GM12875 (cell line): ENCODE measurements at regions not wholly inside any gene's neighbourhood (a gene's known extent, or its start where the extent isn't known, plus 50 kb on each side); places are given as distances from the start of the nearest gene placed in this dataset.
"Not testable (repeated sequence)": the region's sequence is repeated elsewhere in the genome, so short reads cannot be mapped to it uniquely, and the experiment has no call there.

Experiments
- H3K4me3 ChIP-seq: one replicate; pipeline ENCODE4 v1.5.1; 2011; ENCODE audit warnings: low read depth, low read length, control low read depth
- CTCF ChIP-seq: IDR thresholded peaks from 2 replicates; pipeline ENCODE4 v1.5.1; 2011; ENCODE audit warnings: low read depth, mild to moderate bottlenecking, control low read depth, inconsistent platforms, low read length, moderate library complexity, borderline replicate concordance; ENCODE audit not compliant: insufficient read depth

DNA sequence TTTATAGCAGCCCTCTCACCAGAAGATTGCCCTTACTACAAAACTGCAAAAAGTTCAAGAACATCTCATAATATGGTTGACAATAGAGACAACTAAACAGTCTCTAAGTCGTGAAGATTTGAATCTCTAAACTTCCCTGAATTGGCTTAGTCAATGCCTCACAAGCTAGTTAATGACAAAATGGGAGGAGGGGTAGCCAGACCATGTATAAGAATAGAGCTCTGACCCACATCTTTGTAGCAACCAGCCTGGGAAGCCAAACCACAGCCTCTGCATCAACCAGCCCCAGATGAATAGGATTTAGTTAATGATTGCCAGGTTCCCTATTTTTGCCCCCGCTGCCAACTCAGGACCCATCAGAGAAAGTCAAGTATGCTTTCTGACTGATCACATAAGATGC lies 1265.9 kb upstream of the PCDH10 start:
- not testable (repeated sequence) for H3K4me3 ChIP-seq

- not testable (repeated sequence) for H3K4me3 ChIP-seq
Observed at GRCh38 chr4:131925662-131926061, 1223.4 kb upstream of the PCDH10 start.

- not testable (repeated sequence) for H3K4me3 ChIP-seq
Observed at GRCh38 chr4:131967646-131968045, 1181.4 kb upstream of the PCDH10 start.

DNA sequence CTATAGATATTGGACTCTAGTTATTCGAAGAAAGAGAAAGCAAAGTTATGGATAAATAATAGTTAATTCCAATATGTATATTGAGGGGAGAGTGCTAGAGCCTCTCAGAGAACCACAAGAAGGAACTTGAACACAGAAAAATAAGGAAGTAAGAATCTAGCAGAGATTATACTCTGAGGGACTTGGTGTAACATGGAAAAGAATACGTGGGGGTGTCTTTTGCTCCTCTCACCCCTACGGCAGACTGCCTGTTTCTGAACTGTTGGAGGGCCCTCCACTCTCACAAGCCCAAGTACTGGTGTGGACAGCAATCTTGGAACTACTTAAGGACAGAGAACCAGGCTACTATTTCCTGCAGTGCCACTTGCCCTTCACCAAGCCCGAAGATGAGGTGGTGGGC lies 1174.4 kb upstream of the PCDH10 start:
- H3K4me3 ChIP-seq = no peak overlapping the region
- TF ChIP-seq CTCF = no peak

DNA sequence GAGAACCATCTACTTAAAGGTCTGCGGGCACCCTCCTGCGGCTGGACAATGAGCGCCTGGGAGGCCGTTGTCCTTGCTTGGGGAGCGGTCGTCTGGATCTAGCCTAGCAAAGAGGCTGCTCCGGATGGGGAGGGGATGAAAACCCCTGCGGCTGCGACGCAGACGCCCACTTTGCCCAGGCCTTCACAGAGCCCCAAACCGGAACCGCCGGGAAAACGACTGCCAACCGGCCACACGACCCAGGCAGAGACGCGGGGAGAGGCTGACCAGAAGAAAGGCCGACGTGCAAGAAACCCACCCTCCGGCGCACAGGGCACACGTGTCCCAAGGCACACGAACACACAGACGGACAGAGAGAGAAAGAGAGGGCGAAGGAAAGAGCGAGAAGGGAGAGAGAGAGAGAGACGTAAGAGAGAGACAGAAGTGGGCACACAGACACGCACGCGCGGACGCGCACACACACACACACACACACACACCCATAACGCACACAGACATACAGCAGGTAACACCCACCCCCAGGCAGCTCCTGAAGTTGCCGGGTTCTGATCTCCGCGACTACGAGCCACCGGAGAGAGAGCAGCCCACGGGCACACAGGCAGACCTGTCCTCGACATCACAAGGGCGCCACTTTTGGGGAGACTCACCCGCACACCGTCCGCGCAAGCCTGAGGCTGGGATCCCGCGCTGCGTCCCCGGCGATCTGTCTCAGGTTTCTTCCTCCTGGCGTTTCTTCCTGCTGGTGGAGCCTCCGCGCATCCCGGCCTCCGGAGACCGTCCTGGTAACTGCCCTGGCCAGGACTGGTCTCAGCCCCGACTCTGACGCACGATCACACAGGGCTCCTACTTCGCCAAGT lies 1173.6 kb upstream of the PCDH10 start:
- H3K4me3 ChIP-seq = not testable (repeated sequence)

- H3K4me3 ChIP-seq = not testable (repeated sequence)
Observed at GRCh38 chr4:131976133-131977002, 1172.7 kb upstream of the PCDH10 start.

DNA sequence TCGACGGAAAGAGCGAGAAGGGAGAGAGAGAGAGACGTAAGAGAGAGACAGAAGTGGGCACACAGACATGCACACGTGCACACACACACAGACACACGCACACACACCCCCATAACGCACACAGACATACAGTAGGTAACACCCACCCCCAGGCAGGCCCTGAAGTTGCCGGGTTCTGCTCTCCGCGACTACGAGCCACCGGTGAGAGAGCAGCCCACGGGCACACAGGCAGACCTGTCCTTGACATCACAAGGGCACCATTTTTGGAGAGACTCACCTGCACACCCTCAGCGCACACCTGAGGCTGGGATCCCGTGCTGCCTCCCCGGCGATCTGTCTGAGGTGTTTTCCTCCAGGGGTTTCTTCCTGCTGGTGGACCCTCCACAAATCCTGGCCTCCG lies 1171.0 kb upstream of the PCDH10 start:
- H3K4me3 ChIP-seq = no peak overlapping the region
- TF ChIP-seq CTCF = no peak

- H3K4me3 ChIP-seq = no peak overlapping the region
- TF ChIP-seq CTCF = no peak
Observed at GRCh38 chr4:131989576-131989975, 1159.5 kb upstream of the PCDH10 start.

GRCh38 chr4:132001542-132001941 lies 1147.6 kb upstream of the PCDH10 start:
- TF ChIP-seq CTCF = no peak
- no peak overlapping the region for H3K4me3 ChIP-seq

DNA sequence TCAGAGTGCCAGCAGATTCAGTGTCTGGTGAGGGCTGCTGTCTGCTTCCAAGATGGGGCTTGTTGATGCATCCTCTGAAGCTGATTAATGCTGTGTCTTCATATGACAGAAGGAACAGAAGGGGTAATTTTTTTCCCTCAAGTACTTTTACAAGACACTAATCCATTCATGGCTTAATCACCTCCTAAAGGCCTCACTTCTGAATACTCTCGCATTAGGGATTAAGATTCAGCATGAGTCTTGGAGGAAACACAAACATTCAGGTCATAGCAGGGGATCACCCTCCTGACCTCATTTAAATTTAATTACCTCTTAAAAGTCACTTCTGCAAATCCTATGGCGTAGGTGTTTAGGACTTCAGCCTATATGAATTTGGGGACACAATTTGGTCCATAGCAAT lies 1145.5 kb upstream of the PCDH10 start:
- no peak overlapping the region for H3K4me3 ChIP-seq
- TF ChIP-seq CTCF = no peak
